ENCODE measurements at regions not wholly inside any gene's neighbourhood (a gene's known extent, or its start where the extent isn't known, plus 50 kb on each side); places are given as distances from the start of the nearest gene placed in this dataset.

DNA sequence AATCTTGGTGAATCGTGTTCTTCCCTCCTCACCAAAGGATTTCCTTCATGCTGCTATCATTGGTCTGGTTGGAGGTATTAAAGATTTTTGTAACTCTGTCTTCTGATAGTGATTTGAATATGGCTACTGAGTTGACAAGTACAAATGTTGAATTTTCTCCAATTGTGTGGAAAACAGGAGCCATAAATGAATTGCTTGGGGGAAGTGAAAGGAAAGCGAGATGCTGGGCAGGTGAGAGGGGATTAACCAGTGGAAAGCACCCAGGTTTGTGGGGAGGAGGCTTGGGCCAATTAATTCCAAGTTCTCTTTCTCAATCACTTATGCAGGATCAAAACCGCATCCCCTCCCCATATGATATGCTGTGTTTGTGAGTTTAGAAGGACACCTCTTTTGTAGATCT lies 372.5 kb downstream of the IL20RB start:
- TF ChIP-seq, protein P1, sequence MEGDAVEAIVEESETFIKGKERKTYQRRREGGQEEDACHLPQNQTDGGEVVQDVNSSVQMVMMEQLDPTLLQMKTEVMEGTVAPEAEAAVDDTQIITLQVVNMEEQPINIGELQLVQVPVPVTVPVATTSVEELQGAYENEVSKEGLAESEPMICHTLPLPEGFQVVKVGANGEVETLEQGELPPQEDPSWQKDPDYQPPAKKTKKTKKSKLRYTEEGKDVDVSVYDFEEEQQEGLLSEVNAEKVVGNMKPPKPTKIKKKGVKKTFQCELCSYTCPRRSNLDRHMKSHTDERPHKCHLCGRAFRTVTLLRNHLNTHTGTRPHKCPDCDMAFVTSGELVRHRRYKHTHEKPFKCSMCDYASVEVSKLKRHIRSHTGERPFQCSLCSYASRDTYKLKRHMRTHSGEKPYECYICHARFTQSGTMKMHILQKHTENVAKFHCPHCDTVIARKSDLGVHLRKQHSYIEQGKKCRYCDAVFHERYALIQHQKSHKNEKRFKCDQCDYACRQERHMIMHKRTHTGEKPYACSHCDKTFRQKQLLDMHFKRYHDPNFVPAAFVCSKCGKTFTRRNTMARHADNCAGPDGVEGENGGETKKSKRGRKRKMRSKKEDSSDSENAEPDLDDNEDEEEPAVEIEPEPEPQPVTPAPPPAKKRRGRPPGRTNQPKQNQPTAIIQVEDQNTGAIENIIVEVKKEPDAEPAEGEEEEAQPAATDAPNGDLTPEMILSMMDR (IDR thresholded peaks at IDR 0.05 in 8 of 11, conservative IDR thresholded peaks at IDR 0.05 in 3 of 11) = no peak
- no peak for TF ChIP-seq POLR2A (IDR thresholded peaks at IDR 0.05)
